HepG2 (cell line): ENCODE measurements at regions not wholly inside any gene's neighbourhood (a gene's known extent, or its start where the extent isn't known, plus 50 kb on each side); places are given as distances from the start of the nearest gene placed in this dataset.

ENCODE experiments used
- ATAC-seq: fragments of 200-7000 bp; cut with Tn5 transposase; 3 replicates; pipeline ENCODE4 v1.9.1; 2020; ENCODE audit warnings: mild to moderate bottlenecking, moderate library complexity
- BruUV-seq: library from RNA; stranded (reverse); fragments of 400-500 nt; replicated peaks from 2 replicates; lab custom pipeline; 2021; lab: Mats Ljungman, UMichigan
- CTCF ChIA-PET: fragments of 300-600 bp; formaldehyde crosslinking; extraction: SDS; loops from one replicate; lab custom pipeline; 2021; ENCODE audit warnings: low total read pairs, inconsistent platforms, low intra/inter-chr PET ratio; lab: Yijun Ruan, JAX
- POLR2A ChIA-PET: fragments of 350-600 bp; sonication (Branson Sonifier 250); formaldehyde crosslinking; loops from one replicate; lab custom pipeline; 2020; ENCODE audit warnings: antibody characterized with exemption, inconsistent platforms; lab: Yijun Ruan, JAX
- DNase-seq: peaks from one replicate; pipeline ENCODE4 v3.0.0-alpha.2; 2015; ENCODE audit warnings: low spot score
- FAIRE-seq: peaks from 3 replicates; lab custom pipeline; 2011; peaks lifted over from hg19 to GRCh38; lab: Jason Lieb, UNC
- H2AFZ ChIP-seq: one replicate; pipeline ENCODE4 v1.6.1; 2011; ENCODE audit warnings: low read length, inconsistent platforms
- H3K27ac ChIP-seq: fragments of 300-600 bp; 3 replicates; pipeline ENCODE4 v1.8.0; 2011; ENCODE audit warnings: mixed run types, mild to moderate bottlenecking, mixed read lengths, low read length, inconsistent platforms; ENCODE audit not compliant: insufficient read depth; ENCODE audit errors: extremely low read length
- H3K27me3 ChIP-seq, 2 experiments: fragments of 200-600 bp in 1 of 2; 2 replicates in 1 of 2; 3 replicates in 1 of 2; pipeline versions ENCODE4 v1.6.0 to v1.8.0; 2011; ENCODE audit warnings: low read length in 2 of 2, mild to moderate bottlenecking in 2 of 2, moderate library complexity in 2 of 2, inconsistent platforms in 1 of 2; ENCODE audit not compliant: insufficient read depth in 2 of 2, control insufficient read depth in 1 of 2
- H3K36me3 ChIP-seq, 2 experiments: fragments of 200-600 bp in 1 of 2; replicated peaks in 1 of 2; 2 replicates in 1 of 2; 3 replicates in 1 of 2; pipeline versions ENCODE4 v1.5.1 to v1.8.0; 2011; ENCODE audit warnings: low read length in 2 of 2, inconsistent platforms in 1 of 2; ENCODE audit not compliant: insufficient read depth in 2 of 2, control insufficient read depth in 1 of 2
- H3K4me1 ChIP-seq: 2 replicates; pipeline ENCODE4 v1.5.1; 2012; ENCODE audit warnings: low read length, inconsistent platforms; ENCODE audit not compliant: insufficient read depth
- H3K4me2 ChIP-seq: 2 replicates; pipeline ENCODE4 v1.6.0; 2011; ENCODE audit warnings: low read depth, low read length, inconsistent platforms
- H3K4me3 ChIP-seq, 3 experiments: fragments of 200-600 bp in 1 of 3; sonication (generic), shearing (Covaris generic) in 1 of 3; replicated peaks in 1 of 3; 2 replicates each; pipeline ENCODE4 v1.5.1; 2011 to 2016; ENCODE audit warnings: low read length in 3 of 3, inconsistent platforms in 2 of 3, low read depth in 2 of 3, mild to moderate bottlenecking in 2 of 3, control low read depth in 1 of 3, mixed read lengths in 1 of 3; ENCODE audit not compliant: insufficient read depth in 1 of 3
- H3K79me2 ChIP-seq: one replicate; pipeline ENCODE4 v1.6.1; 2011; ENCODE audit warnings: low read length, inconsistent platforms; ENCODE audit not compliant: insufficient read depth
- H3K9ac ChIP-seq: 2 replicates; pipeline ENCODE4 v1.6.0; 2011; ENCODE audit warnings: mild to moderate bottlenecking, low read depth, low read length, inconsistent platforms; ENCODE audit not compliant: insufficient read depth
- H3K9me3 ChIP-seq: 2 replicates; pipeline ENCODE4 v1.5.1; 2012; ENCODE audit warnings: mild to moderate bottlenecking, low read length
- H4K20me1 ChIP-seq: 2 replicates; pipeline ENCODE4 v1.6.0; 2011; ENCODE audit warnings: inconsistent platforms, mild to moderate bottlenecking, low read length, moderate library complexity; ENCODE audit not compliant: insufficient read depth
- ELF4 ChIP-seq: sonication (generic); formaldehyde crosslinking; IDR thresholded peaks from 2 replicates; pipeline ENCODE4 v1.5.0; 2020; ENCODE audit warnings: missing genetic modification reagents, mild to moderate bottlenecking, moderate library complexity, borderline replicate concordance
- HNRNPL ChIP-seq: fragments of 200-400 bp; formaldehyde crosslinking; IDR thresholded peaks from 2 replicates; pipeline ENCODE4 v1.6.1; 2017; ENCODE audit warnings: mild to moderate bottlenecking, low read depth, low read length
- JDP2 ChIP-seq: sonication (generic); formaldehyde crosslinking; IDR thresholded peaks from 2 replicates; pipeline ENCODE4 v1.8.1; 2022; ENCODE audit warnings: missing genetic modification reagents, borderline replicate concordance
- MYC ChIP-seq: sonication (generic); formaldehyde crosslinking; IDR thresholded peaks from 2 replicates; pipeline ENCODE4 v1.9.0; 2021; ENCODE audit warnings: missing genetic modification reagents, borderline replicate concordance
- SP2 ChIP-seq: sonication (generic); formaldehyde crosslinking; IDR thresholded peaks from 2 replicates; pipeline ENCODE4 v1.5.1; 2020; ENCODE audit warnings: mild to moderate bottlenecking, missing genetic modification reagents
- SP5 ChIP-seq: IDR thresholded peaks from 2 replicates; pipeline ENCODE4 v1.6.1; 2016; ENCODE audit warnings: low read depth, borderline replicate concordance
- TOE1 ChIP-seq: sonication (generic); formaldehyde crosslinking; IDR thresholded peaks from 2 replicates; pipeline ENCODE4 v1.4.0; 2020; ENCODE audit warnings: mild to moderate bottlenecking, missing genetic modification reagents
- ZNF256 ChIP-seq: sonication (generic); formaldehyde crosslinking; conservative IDR thresholded peaks from 2 replicates; pipeline ENCODE4 v1.4.0; 2020; ENCODE audit warnings: missing genetic modification reagents
- ZNF761 ChIP-seq: sonication (generic); formaldehyde crosslinking; conservative IDR thresholded peaks from 2 replicates; pipeline ENCODE4 v1.4.0; 2020; ENCODE audit warnings: mild to moderate bottlenecking, missing genetic modification reagents
- WGBS: methylation state at CpG from one replicate; pipeline ENCODE4 v1.1.6; 2017; ENCODE audit warnings: low lambda C conversion rate; 5-methylcytosine and 5-hydroxymethylcytosine counted together
- in situ Hi-C: cut with HindIII; loops from 2 replicates; pipeline ENCODE4 v1.10.0; 2017; ENCODE audit warnings: low pct_unique_long_range_greater_than_20kb; ENCODE audit not compliant: extremely low pct_ligation_motif_present
- intact Hi-C: fragments of 100-400 bp; cut with micrococcal nuclease; formaldehyde crosslinking; loops from one replicate; pipeline ENCODE4 v1.10.0; 2022; ENCODE audit not compliant: unreplicated experiment
- TF ChIP-seq, protein P1 (sequence below): sonication (generic); formaldehyde crosslinking; IDR thresholded peaks from 2 replicates; pipeline ENCODE4 v1.5.0; 2020; ENCODE audit warnings: mild to moderate bottlenecking, low read depth, missing genetic modification reagents, borderline replicate concordance
- TF ChIP-seq, protein P2 (sequence below): sonication (generic); formaldehyde crosslinking; IDR thresholded peaks from 2 replicates; pipeline ENCODE4 v1.8.0; 2022; ENCODE audit warnings: missing genetic modification reagents, mild to moderate bottlenecking, borderline replicate concordance
- TF ChIP-seq, protein P3 (sequence below): IDR thresholded peaks from 2 replicates; pipeline ENCODE4 v1.6.1; 2012; ENCODE audit warnings: low read depth, low read length, improper control_type of control experiment
- TF ChIP-seq, protein P4 (sequence below): sonication (generic); formaldehyde crosslinking; IDR thresholded peaks from 2 replicates; pipeline ENCODE4 v1.4.0; 2020; ENCODE audit warnings: mild to moderate bottlenecking, missing genetic modification reagents, borderline replicate concordance

DNA sequence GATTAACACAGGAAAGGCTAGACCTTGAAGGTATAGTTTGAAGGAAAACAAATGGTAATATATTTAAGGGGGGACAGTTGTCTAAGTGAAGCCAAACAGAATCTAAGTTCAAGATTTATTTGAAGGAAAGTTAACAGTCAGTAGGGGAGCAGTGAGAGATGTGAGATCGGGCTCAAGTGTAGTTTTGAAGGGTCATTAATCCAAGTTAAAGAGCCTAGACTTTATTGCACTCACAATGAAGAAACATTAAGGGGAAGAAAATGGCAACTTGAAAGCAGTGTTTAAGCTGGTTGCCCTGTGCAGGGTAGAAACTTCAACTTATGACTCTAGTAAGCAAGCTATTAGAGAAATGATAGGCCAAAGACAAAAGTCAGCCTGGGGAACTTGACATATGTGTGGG lies 1952.2 kb downstream of the PCDH7 start (continued):
- TF ChIP-seq JDP2 (CRISPR knock-in tag): no peak
- TF ChIP-seq SP2 (CRISPR knock-in tag): no peak
- no peak for TF ChIP-seq ZNF256

DNA sequence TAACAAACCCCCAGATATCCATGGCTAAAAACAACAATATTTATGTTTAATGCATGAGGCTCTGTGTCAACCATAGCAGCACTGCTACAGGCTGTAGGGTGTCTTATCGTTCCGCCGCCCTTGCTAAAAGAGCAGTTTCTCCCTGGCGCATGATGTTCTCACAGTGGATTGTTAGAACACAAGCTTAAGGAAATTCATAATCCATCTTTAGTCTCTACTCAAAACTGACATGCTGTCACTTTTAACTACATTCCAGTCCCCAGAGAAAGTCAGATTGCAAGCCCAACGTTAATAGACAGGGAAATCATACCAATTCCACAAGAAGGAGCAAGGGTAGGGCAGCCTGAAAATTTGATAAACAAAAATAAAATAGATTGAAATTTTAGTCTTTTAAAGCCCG lies 1960.8 kb downstream of the PCDH7 start:
- Histone ChIP-seq H3K9ac (no peak overlapping the region), H3K79me2 (no peaks in the 10 kb centered on the region), H2AFZ (no peak overlapping the region), H3K4me2 (no peak overlapping the region), H3K27ac (no peak overlapping the region), H4K20me1 (no peaks in the 10 kb centered on the region), H3K4me3 (no peak overlapping the region), H3K36me3 (no peaks in the 10 kb centered on the region), H3K9me3 (no peaks in the 10 kb centered on the region), H3K4me1 (no peaks in the 10 kb centered on the region), H3K27me3 (no peaks in the 10 kb centered on the region)
- FAIRE-seq (no peak), DNase-seq (no peak), ATAC-seq (no peak)
- no TSS peak for BruUV-seq
- 61% methylated on average over 6 of the region's 6 CpGs for WGBS
- ChIA-PET POLR2A (no interaction called here), CTCF (no interaction called here)
- in situ Hi-C loops (no loop called here), intact Hi-C loops (no loop called here)
- TF ChIP-seq ZNF761 (CRISPR knock-in tag) (no peak), ELF4 (CRISPR knock-in tag) (no peak), MYC (no peak), TOE1 (CRISPR knock-in tag) (no peak), SP5 (CRISPR knock-in tag) (no peak), HNRNPL (no peak)
- TF ChIP-seq, protein P1, sequence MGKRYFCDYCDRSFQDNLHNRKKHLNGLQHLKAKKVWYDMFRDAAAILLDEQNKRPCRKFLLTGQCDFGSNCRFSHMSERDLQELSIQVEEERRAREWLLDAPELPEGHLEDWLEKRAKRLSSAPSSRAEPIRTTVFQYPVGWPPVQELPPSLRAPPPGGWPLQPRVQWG: no peak
- TF ChIP-seq, protein P2, sequence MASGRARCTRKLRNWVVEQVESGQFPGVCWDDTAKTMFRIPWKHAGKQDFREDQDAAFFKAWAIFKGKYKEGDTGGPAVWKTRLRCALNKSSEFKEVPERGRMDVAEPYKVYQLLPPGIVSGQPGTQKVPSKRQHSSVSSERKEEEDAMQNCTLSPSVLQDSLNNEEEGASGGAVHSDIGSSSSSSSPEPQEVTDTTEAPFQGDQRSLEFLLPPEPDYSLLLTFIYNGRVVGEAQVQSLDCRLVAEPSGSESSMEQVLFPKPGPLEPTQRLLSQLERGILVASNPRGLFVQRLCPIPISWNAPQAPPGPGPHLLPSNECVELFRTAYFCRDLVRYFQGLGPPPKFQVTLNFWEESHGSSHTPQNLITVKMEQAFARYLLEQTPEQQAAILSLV (CRISPR knock-in tag): no peak
- TF ChIP-seq, protein P3, sequence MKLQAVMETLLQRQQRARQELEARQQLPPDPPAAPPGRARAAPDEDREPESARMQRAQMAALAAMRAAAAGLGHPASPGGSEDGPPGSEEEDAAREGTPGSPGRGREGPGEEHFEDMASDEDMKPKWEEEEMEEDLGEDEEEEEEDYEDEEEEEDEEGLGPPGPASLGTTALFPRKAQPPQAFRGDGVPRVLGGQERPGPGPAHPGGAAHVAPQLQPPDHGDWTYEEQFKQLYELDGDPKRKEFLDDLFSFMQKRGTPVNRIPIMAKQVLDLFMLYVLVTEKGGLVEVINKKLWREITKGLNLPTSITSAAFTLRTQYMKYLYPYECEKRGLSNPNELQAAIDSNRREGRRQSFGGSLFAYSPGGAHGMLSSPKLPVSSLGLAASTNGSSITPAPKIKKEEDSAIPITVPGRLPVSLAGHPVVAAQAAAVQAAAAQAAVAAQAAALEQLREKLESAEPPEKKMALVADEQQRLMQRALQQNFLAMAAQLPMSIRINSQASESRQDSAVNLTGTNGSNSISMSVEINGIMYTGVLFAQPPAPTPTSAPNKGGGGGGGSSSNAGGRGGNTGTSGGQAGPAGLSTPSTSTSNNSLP: no peak
- TF ChIP-seq, protein P4, sequence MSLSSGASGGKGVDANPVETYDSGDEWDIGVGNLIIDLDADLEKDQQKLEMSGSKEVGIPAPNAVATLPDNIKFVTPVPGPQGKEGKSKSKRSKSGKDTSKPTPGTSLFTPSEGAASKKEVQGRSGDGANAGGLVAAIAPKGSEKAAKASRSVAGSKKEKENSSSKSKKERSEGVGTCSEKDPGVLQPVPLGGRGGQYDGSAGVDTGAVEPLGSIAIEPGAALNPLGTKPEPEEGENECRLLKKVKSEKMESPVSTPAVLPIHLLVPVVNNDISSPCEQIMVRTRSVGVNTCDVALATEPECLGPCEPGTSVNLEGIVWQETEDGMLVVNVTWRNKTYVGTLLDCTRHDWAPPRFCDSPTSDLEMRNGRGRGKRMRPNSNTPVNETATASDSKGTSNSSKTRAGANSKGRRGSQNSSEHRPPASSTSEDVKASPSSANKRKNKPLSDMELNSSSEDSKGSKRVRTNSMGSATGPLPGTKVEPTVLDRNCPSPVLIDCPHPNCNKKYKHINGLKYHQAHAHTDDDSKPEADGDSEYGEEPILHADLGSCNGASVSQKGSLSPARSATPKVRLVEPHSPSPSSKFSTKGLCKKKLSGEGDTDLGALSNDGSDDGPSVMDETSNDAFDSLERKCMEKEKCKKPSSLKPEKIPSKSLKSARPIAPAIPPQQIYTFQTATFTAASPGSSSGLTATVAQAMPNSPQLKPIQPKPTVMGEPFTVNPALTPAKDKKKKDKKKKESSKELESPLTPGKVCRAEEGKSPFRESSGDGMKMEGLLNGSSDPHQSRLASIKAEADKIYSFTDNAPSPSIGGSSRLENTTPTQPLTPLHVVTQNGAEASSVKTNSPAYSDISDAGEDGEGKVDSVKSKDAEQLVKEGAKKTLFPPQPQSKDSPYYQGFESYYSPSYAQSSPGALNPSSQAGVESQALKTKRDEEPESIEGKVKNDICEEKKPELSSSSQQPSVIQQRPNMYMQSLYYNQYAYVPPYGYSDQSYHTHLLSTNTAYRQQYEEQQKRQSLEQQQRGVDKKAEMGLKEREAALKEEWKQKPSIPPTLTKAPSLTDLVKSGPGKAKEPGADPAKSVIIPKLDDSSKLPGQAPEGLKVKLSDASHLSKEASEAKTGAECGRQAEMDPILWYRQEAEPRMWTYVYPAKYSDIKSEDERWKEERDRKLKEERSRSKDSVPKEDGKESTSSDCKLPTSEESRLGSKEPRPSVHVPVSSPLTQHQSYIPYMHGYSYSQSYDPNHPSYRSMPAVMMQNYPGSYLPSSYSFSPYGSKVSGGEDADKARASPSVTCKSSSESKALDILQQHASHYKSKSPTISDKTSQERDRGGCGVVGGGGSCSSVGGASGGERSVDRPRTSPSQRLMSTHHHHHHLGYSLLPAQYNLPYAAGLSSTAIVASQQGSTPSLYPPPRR (CRISPR knock-in tag): no peak
